ENCODE measurements at regions not wholly inside any gene's neighbourhood (a gene's known extent, or its start where the extent isn't known, plus 50 kb on each side); places are given as distances from the start of the nearest gene placed in this dataset.
"Not testable (repeated sequence)": the region's sequence is repeated elsewhere in the genome, so short reads cannot be mapped to it uniquely, and the experiment has no call there.

- DNase-seq: no peak
Measured at GRCh38 chr13:21882766-21883165, 211.9 kb downstream of the FGF9 start.

GRCh38 chr13:21883713-21884112, 212.8 kb downstream of the FGF9 start:
- DNase-seq: no peak

GRCh38 chr13:21884299-21884909, 213.5 kb downstream of the FGF9 start:
- no peak for DNase-seq

GRCh38 chr13:21884965-21885567, 214.2 kb downstream of the FGF9 start:
- no peak for DNase-seq

- no peak for DNase-seq
Measured at GRCh38 chr13:21885714-21886224, 214.9 kb downstream of the FGF9 start.

GRCh38 chr13:21889651-21890050, 218.8 kb downstream of the FGF9 start:
- no peak for DNase-seq

GRCh38 chr13:21890220-21890619, 219.3 kb downstream of the FGF9 start:
- not testable (repeated sequence) for DNase-seq

- peak; percentile 41 for DNase-seq
Measured at GRCh38 chr13:21894091-21894490, 223.2 kb downstream of the FGF9 start.

GRCh38 chr13:21894703-21895699, 224.1 kb downstream of the FGF9 start:
- no peak for DNase-seq

- no peak for DNase-seq
Measured at GRCh38 chr13:21895779-21896178, 224.9 kb downstream of the FGF9 start.

GRCh38 chr13:21897161-21897560, 226.3 kb downstream of the FGF9 start:
- DNase-seq: no peak

- no peak for DNase-seq
Measured at GRCh38 chr13:21898459-21898858, 227.6 kb downstream of the FGF9 start.

GRCh38 chr13:21898945-21899344, 228.1 kb downstream of the FGF9 start:
- no peak for DNase-seq

GRCh38 chr13:21901336-21901735, 230.5 kb downstream of the FGF9 start:
- no peak for DNase-seq

- DNase-seq: no peak
Measured at GRCh38 chr13:21901811-21902708, 231.2 kb downstream of the FGF9 start.

- DNase-seq: no peak
Measured at GRCh38 chr13:21902709-21903098, 231.8 kb downstream of the FGF9 start.

GRCh38 chr13:21905486-21905885, 234.6 kb downstream of the FGF9 start:
- no peak for DNase-seq

GRCh38 chr13:21909331-21909730, 238.5 kb downstream of the FGF9 start:
- DNase-seq: no peak

GRCh38 chr13:21910546-21910945, 239.7 kb downstream of the FGF9 start:
- DNase-seq: no peak

GRCh38 chr13:21911646-21912298, 240.9 kb downstream of the FGF9 start:
- DNase-seq: no peak

GRCh38 chr13:21913010-21913409, 242.1 kb downstream of the FGF9 start:
- no peak for DNase-seq
